ENCODE measurements at regions not wholly inside any gene's neighbourhood (a gene's known extent, or its start where the extent isn't known, plus 50 kb on each side); places are given as distances from the start of the nearest gene placed in this dataset.

DNA sequence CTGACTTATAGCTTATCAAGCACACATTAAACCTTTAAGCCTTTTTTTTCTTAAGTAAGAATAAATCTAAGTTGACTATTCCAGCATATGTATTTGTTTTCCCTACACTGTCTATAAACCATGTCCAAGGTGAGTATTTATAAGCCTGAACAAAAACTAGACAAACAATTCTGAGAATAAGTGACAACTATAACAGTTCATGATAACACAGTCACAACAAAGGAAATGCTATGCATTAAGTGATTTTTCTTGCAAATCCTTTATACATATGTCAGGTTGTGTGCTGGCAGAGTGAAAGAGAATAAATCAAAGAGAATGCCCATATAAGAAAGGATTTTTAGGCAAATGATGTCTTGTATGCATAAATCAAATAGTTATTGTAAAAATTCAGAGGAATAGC is 408.8 kb upstream of the KIF2A start:
- TF ChIP-seq, protein P1, sequence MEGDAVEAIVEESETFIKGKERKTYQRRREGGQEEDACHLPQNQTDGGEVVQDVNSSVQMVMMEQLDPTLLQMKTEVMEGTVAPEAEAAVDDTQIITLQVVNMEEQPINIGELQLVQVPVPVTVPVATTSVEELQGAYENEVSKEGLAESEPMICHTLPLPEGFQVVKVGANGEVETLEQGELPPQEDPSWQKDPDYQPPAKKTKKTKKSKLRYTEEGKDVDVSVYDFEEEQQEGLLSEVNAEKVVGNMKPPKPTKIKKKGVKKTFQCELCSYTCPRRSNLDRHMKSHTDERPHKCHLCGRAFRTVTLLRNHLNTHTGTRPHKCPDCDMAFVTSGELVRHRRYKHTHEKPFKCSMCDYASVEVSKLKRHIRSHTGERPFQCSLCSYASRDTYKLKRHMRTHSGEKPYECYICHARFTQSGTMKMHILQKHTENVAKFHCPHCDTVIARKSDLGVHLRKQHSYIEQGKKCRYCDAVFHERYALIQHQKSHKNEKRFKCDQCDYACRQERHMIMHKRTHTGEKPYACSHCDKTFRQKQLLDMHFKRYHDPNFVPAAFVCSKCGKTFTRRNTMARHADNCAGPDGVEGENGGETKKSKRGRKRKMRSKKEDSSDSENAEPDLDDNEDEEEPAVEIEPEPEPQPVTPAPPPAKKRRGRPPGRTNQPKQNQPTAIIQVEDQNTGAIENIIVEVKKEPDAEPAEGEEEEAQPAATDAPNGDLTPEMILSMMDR (IDR thresholded peaks at IDR 0.05): no peak
- no peak for TF ChIP-seq POLR2A (IDR thresholded peaks at IDR 0.05)
